HepG2 (cell line): ENCODE measurements at regions not wholly inside any gene's neighbourhood (a gene's known extent, or its start where the extent isn't known, plus 50 kb on each side); places are given as distances from the start of the nearest gene placed in this dataset.

Experiments
- ATAC-seq: fragments of 200-7000 bp; cut with Tn5 transposase; 3 replicates; pipeline ENCODE4 v1.9.1; 2020; ENCODE audit warnings: mild to moderate bottlenecking, moderate library complexity
- BruUV-seq: library from RNA; stranded (reverse); fragments of 400-500 nt; replicated peaks from 2 replicates; lab custom pipeline; 2021; lab: Mats Ljungman, UMichigan
- CTCF ChIA-PET: fragments of 300-600 bp; formaldehyde crosslinking; extraction: SDS; loops from one replicate; lab custom pipeline; 2021; ENCODE audit warnings: low total read pairs, inconsistent platforms, low intra/inter-chr PET ratio; lab: Yijun Ruan, JAX
- POLR2A ChIA-PET: fragments of 350-600 bp; sonication (Branson Sonifier 250); formaldehyde crosslinking; loops from one replicate; lab custom pipeline; 2020; ENCODE audit warnings: antibody characterized with exemption, inconsistent platforms; lab: Yijun Ruan, JAX
- DNase-seq: peaks from one replicate; pipeline ENCODE4 v3.0.0-alpha.2; 2015; ENCODE audit warnings: low spot score
- FAIRE-seq: peaks from 3 replicates; lab custom pipeline; 2011; peaks lifted over from hg19 to GRCh38; lab: Jason Lieb, UNC
- H2AFZ ChIP-seq: one replicate; pipeline ENCODE4 v1.6.1; 2011; ENCODE audit warnings: low read length, inconsistent platforms
- H3K27ac ChIP-seq: fragments of 300-600 bp; 3 replicates; pipeline ENCODE4 v1.8.0; 2011; ENCODE audit warnings: mixed run types, mild to moderate bottlenecking, mixed read lengths, low read length, inconsistent platforms; ENCODE audit not compliant: insufficient read depth; ENCODE audit errors: extremely low read length
- H3K27me3 ChIP-seq, 2 experiments: fragments of 200-600 bp in 1 of 2; 2 replicates in 1 of 2; 3 replicates in 1 of 2; pipeline versions ENCODE4 v1.6.0 to v1.8.0; 2011; ENCODE audit warnings: low read length in 2 of 2, mild to moderate bottlenecking in 2 of 2, moderate library complexity in 2 of 2, inconsistent platforms in 1 of 2; ENCODE audit not compliant: insufficient read depth in 2 of 2, control insufficient read depth in 1 of 2
- H3K36me3 ChIP-seq, 2 experiments: fragments of 200-600 bp in 1 of 2; replicated peaks in 1 of 2; 2 replicates in 1 of 2; 3 replicates in 1 of 2; pipeline versions ENCODE4 v1.5.1 to v1.8.0; 2011; ENCODE audit warnings: low read length in 2 of 2, inconsistent platforms in 1 of 2; ENCODE audit not compliant: insufficient read depth in 2 of 2, control insufficient read depth in 1 of 2
- H3K4me1 ChIP-seq: 2 replicates; pipeline ENCODE4 v1.5.1; 2012; ENCODE audit warnings: low read length, inconsistent platforms; ENCODE audit not compliant: insufficient read depth
- H3K4me2 ChIP-seq: 2 replicates; pipeline ENCODE4 v1.6.0; 2011; ENCODE audit warnings: low read depth, low read length, inconsistent platforms
- H3K4me3 ChIP-seq, 3 experiments: fragments of 200-600 bp in 1 of 3; sonication (generic), shearing (Covaris generic) in 1 of 3; replicated peaks in 1 of 3; 2 replicates each; pipeline ENCODE4 v1.5.1; 2011 to 2016; ENCODE audit warnings: low read length in 3 of 3, inconsistent platforms in 2 of 3, low read depth in 2 of 3, mild to moderate bottlenecking in 2 of 3, control low read depth in 1 of 3, mixed read lengths in 1 of 3; ENCODE audit not compliant: insufficient read depth in 1 of 3
- H3K79me2 ChIP-seq: one replicate; pipeline ENCODE4 v1.6.1; 2011; ENCODE audit warnings: low read length, inconsistent platforms; ENCODE audit not compliant: insufficient read depth
- H3K9ac ChIP-seq: 2 replicates; pipeline ENCODE4 v1.6.0; 2011; ENCODE audit warnings: mild to moderate bottlenecking, low read depth, low read length, inconsistent platforms; ENCODE audit not compliant: insufficient read depth
- H3K9me3 ChIP-seq: 2 replicates; pipeline ENCODE4 v1.5.1; 2012; ENCODE audit warnings: mild to moderate bottlenecking, low read length
- H4K20me1 ChIP-seq: 2 replicates; pipeline ENCODE4 v1.6.0; 2011; ENCODE audit warnings: inconsistent platforms, mild to moderate bottlenecking, low read length, moderate library complexity; ENCODE audit not compliant: insufficient read depth
- HDAC2 ChIP-seq: sonication (generic); formaldehyde crosslinking; IDR thresholded peaks from 2 replicates; pipeline ENCODE4 v1.4.0; 2020; ENCODE audit warnings: missing genetic modification reagents
- SIN3A ChIP-seq: IDR thresholded peaks from 2 replicates; pipeline ENCODE4 v1.6.1; 2011; ENCODE audit warnings: low read depth, mild to moderate bottlenecking, control low read depth, low read length, borderline replicate concordance
- TOPORS ChIP-seq: sonication (generic); formaldehyde crosslinking; IDR thresholded peaks from 2 replicates; pipeline ENCODE4 v1.8.0; 2023; ENCODE audit warnings: mild to moderate bottlenecking, missing genetic modification reagents
- ZNF256 ChIP-seq: sonication (generic); formaldehyde crosslinking; conservative IDR thresholded peaks from 2 replicates; pipeline ENCODE4 v1.4.0; 2020; ENCODE audit warnings: missing genetic modification reagents
- ZNF282 ChIP-seq: fragments of 450-650 bp; IDR thresholded peaks from 2 replicates; pipeline ENCODE4 v1.6.1; 2018; ENCODE audit not compliant: partially characterized antibody
- WGBS: methylation state at CpG from one replicate; pipeline ENCODE4 v1.1.6; 2017; ENCODE audit warnings: low lambda C conversion rate; 5-methylcytosine and 5-hydroxymethylcytosine counted together
- in situ Hi-C: cut with HindIII; loops from 2 replicates; pipeline ENCODE4 v1.10.0; 2017; ENCODE audit warnings: low pct_unique_long_range_greater_than_20kb; ENCODE audit not compliant: extremely low pct_ligation_motif_present
- intact Hi-C: fragments of 100-400 bp; cut with micrococcal nuclease; formaldehyde crosslinking; loops from one replicate; pipeline ENCODE4 v1.10.0; 2022; ENCODE audit not compliant: unreplicated experiment
- TF ChIP-seq, protein P1 (sequence below): sonication (generic); formaldehyde crosslinking; IDR thresholded peaks from 2 replicates; pipeline ENCODE4 v1.4.0; 2020; ENCODE audit warnings: missing genetic modification reagents, borderline replicate concordance
- TF ChIP-seq, protein P2 (sequence below): sonication (generic); formaldehyde crosslinking; IDR thresholded peaks from 2 replicates; pipeline ENCODE4 v1.5.1; 2020; ENCODE audit warnings: mild to moderate bottlenecking, missing genetic modification reagents, moderate library complexity
- TF ChIP-seq, protein P3 (sequence below): IDR thresholded peaks from 2 replicates; pipeline ENCODE4 v1.6.1; 2018; ENCODE audit warnings: missing genetic modification reagents, mild to moderate bottlenecking, missing compliant biosample characterization

DNA sequence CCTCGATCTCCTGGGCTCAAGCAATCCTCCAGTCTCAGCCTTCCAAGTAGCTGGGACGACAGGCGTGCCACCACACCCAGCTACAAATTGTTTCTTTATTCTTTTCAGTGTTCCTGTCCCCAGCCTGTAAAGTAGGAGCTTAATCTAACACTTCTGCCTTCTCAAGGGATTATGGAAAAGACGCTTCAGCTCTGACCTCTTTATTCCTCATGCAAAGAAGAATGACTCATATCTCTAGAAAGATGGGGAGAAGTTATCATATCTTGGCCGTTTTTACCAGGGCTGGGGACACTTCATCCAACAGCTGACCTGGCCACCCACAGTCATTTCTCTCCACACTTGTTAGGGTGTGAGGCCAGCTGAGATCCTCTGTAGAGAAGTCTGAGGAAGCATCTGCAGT is 172.6 kb downstream of the HAPSTR1 start:
- Histone ChIP-seq H4K20me1 (no peaks in the 10 kb centered on the region), H3K9me3 (no peaks in the 10 kb centered on the region), H3K4me3 (no peak overlapping the region), H3K79me2 (no peaks in the 10 kb centered on the region), H3K27me3 (peaks cover 2 to 15% of the 10 kb centered on the region in 2 experiments; a peak in 4 of 5 replicates), H3K27ac (no peak overlapping the region), H3K4me2 (no peak overlapping the region), H3K36me3 (no peaks in the 10 kb centered on the region), H2AFZ (no peak overlapping the region)
- ChIA-PET CTCF (no interaction called here), POLR2A (no interaction called here)
- BruUV-seq, result no TSS peak
- WGBS, result 3% methylated on average over 5 of the region's 5 CpGs
- intact Hi-C loops (no loop called here), in situ Hi-C loops (no loop called here)
- no peak for FAIRE-seq
- no peak for DNase-seq
- TF ChIP-seq, protein P1, sequence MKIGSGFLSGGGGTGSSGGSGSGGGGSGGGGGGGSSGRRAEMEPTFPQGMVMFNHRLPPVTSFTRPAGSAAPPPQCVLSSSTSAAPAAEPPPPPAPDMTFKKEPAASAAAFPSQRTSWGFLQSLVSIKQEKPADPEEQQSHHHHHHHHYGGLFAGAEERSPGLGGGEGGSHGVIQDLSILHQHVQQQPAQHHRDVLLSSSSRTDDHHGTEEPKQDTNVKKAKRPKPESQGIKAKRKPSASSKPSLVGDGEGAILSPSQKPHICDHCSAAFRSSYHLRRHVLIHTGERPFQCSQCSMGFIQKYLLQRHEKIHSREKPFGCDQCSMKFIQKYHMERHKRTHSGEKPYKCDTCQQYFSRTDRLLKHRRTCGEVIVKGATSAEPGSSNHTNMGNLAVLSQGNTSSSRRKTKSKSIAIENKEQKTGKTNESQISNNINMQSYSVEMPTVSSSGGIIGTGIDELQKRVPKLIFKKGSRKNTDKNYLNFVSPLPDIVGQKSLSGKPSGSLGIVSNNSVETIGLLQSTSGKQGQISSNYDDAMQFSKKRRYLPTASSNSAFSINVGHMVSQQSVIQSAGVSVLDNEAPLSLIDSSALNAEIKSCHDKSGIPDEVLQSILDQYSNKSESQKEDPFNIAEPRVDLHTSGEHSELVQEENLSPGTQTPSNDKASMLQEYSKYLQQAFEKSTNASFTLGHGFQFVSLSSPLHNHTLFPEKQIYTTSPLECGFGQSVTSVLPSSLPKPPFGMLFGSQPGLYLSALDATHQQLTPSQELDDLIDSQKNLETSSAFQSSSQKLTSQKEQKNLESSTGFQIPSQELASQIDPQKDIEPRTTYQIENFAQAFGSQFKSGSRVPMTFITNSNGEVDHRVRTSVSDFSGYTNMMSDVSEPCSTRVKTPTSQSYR, result no peak
- TF ChIP-seq ZNF282 (no peak), ZNF256 (CRISPR knock-in tag) (no peak), SIN3A (no peak), TOPORS (CRISPR knock-in tag) (no peak), HDAC2 (CRISPR knock-in tag) (no peak)
- TF ChIP-seq, protein P2, sequence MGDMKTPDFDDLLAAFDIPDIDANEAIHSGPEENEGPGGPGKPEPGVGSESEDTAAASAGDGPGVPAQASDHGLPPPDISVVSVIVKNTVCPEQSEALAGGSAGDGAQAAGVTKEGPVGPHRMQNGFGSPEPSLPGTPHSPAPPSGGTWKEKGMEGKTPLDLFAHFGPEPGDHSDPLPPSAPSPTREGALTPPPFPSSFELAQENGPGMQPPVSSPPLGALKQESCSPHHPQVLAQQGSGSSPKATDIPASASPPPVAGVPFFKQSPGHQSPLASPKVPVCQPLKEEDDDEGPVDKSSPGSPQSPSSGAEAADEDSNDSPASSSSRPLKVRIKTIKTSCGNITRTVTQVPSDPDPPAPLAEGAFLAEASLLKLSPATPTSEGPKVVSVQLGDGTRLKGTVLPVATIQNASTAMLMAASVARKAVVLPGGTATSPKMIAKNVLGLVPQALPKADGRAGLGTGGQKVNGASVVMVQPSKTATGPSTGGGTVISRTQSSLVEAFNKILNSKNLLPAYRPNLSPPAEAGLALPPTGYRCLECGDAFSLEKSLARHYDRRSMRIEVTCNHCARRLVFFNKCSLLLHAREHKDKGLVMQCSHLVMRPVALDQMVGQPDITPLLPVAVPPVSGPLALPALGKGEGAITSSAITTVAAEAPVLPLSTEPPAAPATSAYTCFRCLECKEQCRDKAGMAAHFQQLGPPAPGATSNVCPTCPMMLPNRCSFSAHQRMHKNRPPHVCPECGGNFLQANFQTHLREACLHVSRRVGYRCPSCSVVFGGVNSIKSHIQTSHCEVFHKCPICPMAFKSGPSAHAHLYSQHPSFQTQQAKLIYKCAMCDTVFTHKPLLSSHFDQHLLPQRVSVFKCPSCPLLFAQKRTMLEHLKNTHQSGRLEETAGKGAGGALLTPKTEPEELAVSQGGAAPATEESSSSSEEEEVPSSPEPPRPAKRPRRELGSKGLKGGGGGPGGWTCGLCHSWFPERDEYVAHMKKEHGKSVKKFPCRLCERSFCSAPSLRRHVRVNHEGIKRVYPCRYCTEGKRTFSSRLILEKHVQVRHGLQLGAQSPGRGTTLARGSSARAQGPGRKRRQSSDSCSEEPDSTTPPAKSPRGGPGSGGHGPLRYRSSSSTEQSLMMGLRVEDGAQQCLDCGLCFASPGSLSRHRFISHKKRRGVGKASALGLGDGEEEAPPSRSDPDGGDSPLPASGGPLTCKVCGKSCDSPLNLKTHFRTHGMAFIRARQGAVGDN (CRISPR knock-in tag), result no peak
- TF ChIP-seq, protein P3, sequence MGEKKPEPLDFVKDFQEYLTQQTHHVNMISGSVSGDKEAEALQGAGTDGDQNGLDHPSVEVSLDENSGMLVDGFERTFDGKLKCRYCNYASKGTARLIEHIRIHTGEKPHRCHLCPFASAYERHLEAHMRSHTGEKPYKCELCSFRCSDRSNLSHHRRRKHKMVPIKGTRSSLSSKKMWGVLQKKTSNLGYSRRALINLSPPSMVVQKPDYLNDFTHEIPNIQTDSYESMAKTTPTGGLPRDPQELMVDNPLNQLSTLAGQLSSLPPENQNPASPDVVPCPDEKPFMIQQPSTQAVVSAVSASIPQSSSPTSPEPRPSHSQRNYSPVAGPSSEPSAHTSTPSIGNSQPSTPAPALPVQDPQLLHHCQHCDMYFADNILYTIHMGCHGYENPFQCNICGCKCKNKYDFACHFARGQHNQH (CRISPR knock-in tag), result no peak
- TF ChIP-seq, all 625 proteins: peak for 0
- peaks cover 14% of the 10 kb centered on the region for H3K4me1 ChIP-seq
- ATAC-seq, result no peak
- no peak overlapping the region for H3K9ac ChIP-seq
